Memory B cell (primary cell): ENCODE measurements at regions not wholly inside any gene's neighbourhood (a gene's known extent, or its start where the extent isn't known, plus 50 kb on each side); places are given as distances from the start of the nearest gene placed in this dataset.

ENCODE experiments used
- ATAC-seq: fragments of 150-1000 bp; cut with Tn5 transposase; 2 replicates; pipeline ENCODE4 v1.10.0; 2021; ENCODE audit warnings: low read depth, mild to moderate bottlenecking, moderate library complexity
- DNase-seq, 2 donors: peaks; one replicate each; pipeline ENCODE4 v3.0.0; 2022; ENCODE audit warnings: low spot score in 2 of 2
- H3K27ac Mint-ChIP-seq: one replicate; pipeline ENCODE4 v1.8.0; 2022; ENCODE audit warnings: mild to moderate bottlenecking, moderate library complexity, mixed read lengths
- H3K27me3 Mint-ChIP-seq: one replicate; pipeline ENCODE4 v1.8.0; 2022; ENCODE audit warnings: mixed read lengths
- H3K36me3 Mint-ChIP-seq: one replicate; pipeline ENCODE4 v1.8.0; 2022; ENCODE audit warnings: mild to moderate bottlenecking, mixed read lengths
- H3K4me1 Mint-ChIP-seq: one replicate; pipeline ENCODE4 v1.8.0; 2022; ENCODE audit warnings: mixed read lengths
- H3K4me3 Mint-ChIP-seq: one replicate; pipeline ENCODE4 v1.8.0; 2022; ENCODE audit warnings: mild to moderate bottlenecking, moderate library complexity, mixed read lengths
- H3K9me3 Mint-ChIP-seq: one replicate; pipeline ENCODE4 v1.8.0; 2022; ENCODE audit warnings: mixed read lengths

GRCh38 chr13:48158290-48158689, 63.4 kb upstream of the MED4 start:
- H3K27ac Mint-ChIP-seq, result no peak overlapping the region
- H3K4me3 Mint-ChIP-seq, result no peak overlapping the region
- no peaks in the 10 kb centered on the region for H3K36me3 Mint-ChIP-seq
- no peaks in the 10 kb centered on the region for H3K27me3 Mint-ChIP-seq
- ATAC-seq (peak; percentile 45), DNase-seq (no peak)
- peaks cover 12% of the 10 kb centered on the region for H3K4me1 Mint-ChIP-seq
- H3K9me3 Mint-ChIP-seq, result no peaks in the 10 kb centered on the region

- no peaks in the 10 kb centered on the region for H3K9me3 Mint-ChIP-seq
Observed at GRCh38 chr13:48156466-48156865, 61.6 kb upstream of the MED4 start.

GRCh38 chr13:48155848-48156247, 60.9 kb upstream of the MED4 start:
- Mint-ChIP-seq H3K36me3 (no peaks in the 10 kb centered on the region), H3K27ac (no peak overlapping the region), H3K4me3 (no peak overlapping the region), H3K9me3 (no peaks in the 10 kb centered on the region), H3K4me1 (peaks cover 22% of the 10 kb centered on the region), H3K27me3 (no peaks in the 10 kb centered on the region)
- DNase-seq (no peak), ATAC-seq (peak; percentile 17)

More at GRCh38 chr13:48156466-48156865, 61.6 kb upstream of the MED4 start:
- peak overlapping the region; percentile 19 for H3K4me3 Mint-ChIP-seq
- ATAC-seq (peak; percentile 82), DNase-seq (peak in 1 of 2 donors; percentile 18)
- H3K4me1 Mint-ChIP-seq, result peaks cover 19% of the 10 kb centered on the region
- H3K36me3 Mint-ChIP-seq, result no peaks in the 10 kb centered on the region
- peak overlapping the region; percentile 39 for H3K27ac Mint-ChIP-seq
- no peaks in the 10 kb centered on the region for H3K27me3 Mint-ChIP-seq

GRCh38 chr13:48154671-48155070, 59.8 kb upstream of the MED4 start:
- peaks cover 23% of the 10 kb centered on the region for H3K4me1 Mint-ChIP-seq
- H3K4me3 Mint-ChIP-seq, result no peak overlapping the region
- H3K36me3 Mint-ChIP-seq, result no peaks in the 10 kb centered on the region
- ATAC-seq, result no peak
- DNase-seq, result no peak
- H3K9me3 Mint-ChIP-seq, result no peaks in the 10 kb centered on the region
- no peak overlapping the region for H3K27ac Mint-ChIP-seq
- H3K27me3 Mint-ChIP-seq, result no peaks in the 10 kb centered on the region

- no peak for DNase-seq
- Mint-ChIP-seq H3K9me3 (no peaks in the 10 kb centered on the region), H3K27ac (no peak overlapping the region), H3K4me1 (peaks cover 23% of the 10 kb centered on the region), H3K36me3 (no peaks in the 10 kb centered on the region), H3K4me3 (no peak overlapping the region), H3K27me3 (no peaks in the 10 kb centered on the region)
- ATAC-seq, result no peak
Observed at GRCh38 chr13:48153186-48153585, 58.3 kb upstream of the MED4 start.

DNA sequence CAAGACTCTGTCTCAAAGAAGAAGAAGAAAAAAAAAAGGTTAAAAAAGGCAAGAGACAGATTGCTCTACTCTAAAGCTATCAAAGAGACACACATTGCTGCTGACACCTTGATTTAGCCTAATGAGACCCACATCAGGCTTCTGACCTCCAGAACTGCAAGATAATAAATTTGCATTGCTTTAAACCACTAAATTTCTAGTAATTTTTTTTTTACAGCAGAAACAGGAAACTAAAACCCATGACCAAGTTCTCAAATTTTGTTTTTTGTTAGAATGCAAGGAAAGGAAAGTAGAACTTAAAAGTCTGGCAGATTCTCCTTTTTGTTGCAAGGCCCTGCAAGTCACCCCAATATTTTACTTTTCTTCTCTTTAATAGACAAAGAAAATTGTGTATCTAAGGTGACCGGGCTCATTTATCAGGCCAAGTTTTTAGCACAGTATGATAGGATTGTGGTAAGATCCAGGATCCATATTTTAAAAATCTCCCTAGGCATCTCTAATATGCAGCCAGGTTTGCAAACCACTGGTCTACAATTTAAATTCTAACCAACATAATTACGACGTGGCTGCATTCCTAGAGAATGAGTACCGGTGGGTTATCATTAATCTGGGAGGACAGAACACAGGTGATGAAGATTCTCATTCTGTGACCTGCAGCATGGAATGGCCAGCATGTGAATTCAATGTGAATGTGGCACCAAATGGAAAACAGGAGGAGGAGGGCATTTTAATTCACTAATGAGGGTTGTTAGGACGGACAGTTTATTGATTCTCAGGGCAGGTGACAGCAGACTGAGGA, 56.7 kb upstream of the MED4 start:
- Mint-ChIP-seq H3K27me3 (no peaks in the 10 kb centered on the region), H3K4me1 (peaks cover 23% of the 10 kb centered on the region), H3K9me3 (no peaks in the 10 kb centered on the region), H3K4me3 (peak overlapping the region; percentile 27), H3K27ac (peak overlapping the region; percentile 66), H3K36me3 (no peaks in the 10 kb centered on the region)
- ATAC-seq (peak; percentile 87), DNase-seq (peak in 1 of 2 donors; percentile 25)

GRCh38 chr13:48148454-48148853, 53.5 kb upstream of the MED4 start:
- H3K4me1 Mint-ChIP-seq, result peaks cover 28% of the 10 kb centered on the region
- no peak overlapping the region for H3K4me3 Mint-ChIP-seq

DNA sequence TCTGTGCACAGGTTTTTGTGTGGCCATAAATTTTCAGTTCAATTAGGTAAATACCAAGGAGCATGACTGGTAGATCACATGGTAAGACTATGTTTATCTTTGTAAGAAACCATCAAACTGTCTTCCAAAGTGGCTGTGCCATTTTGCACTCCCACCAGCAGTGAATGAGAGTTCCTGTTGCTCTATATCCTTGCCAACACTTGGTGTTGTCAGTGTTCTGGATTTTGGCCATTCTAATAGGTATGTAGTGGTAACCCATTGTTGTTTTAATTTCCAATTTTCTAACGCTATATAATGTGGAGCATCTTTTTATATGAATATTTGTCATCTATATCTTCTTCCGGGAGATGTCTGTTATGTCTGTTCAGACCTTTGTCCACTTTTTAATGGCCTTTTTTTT, 51.7 kb upstream of the MED4 start:
- no peak for ATAC-seq
- no peaks in the 10 kb centered on the region for H3K9me3 Mint-ChIP-seq

More at GRCh38 chr13:48148454-48148853, 53.5 kb upstream of the MED4 start:
- ATAC-seq, result no peak
- Mint-ChIP-seq H3K9me3 (no peaks in the 10 kb centered on the region), H3K27me3 (no peaks in the 10 kb centered on the region), H3K27ac (no peak overlapping the region), H3K36me3 (no peaks in the 10 kb centered on the region)
- DNase-seq, result no peak

DNA sequence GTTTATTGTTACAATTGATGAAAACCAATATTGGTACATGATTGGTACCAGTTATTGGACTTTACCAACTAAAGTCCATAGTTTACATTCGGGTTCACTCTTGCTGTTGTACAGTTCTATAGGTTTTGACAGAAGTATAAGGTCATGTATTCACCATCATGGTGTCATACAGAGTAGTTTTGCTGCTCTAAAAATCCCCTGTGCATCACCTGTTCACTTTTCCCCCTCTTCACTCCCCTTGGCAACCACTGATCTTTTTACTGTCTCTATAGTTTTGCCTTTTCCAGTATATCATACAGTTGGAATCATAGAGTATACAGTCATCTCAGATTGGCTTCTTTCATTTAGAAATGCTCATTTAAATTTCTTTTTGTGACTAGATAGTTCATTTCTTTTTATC, 51.2 kb upstream of the MED4 start:
- Mint-ChIP-seq H3K36me3 (no peaks in the 10 kb centered on the region), H3K9me3 (no peaks in the 10 kb centered on the region), H3K4me3 (no peak overlapping the region), H3K4me1 (peaks cover 22% of the 10 kb centered on the region), H3K27me3 (no peaks in the 10 kb centered on the region), H3K27ac (no peak overlapping the region)
- ATAC-seq (no peak), DNase-seq (no peak)

More for the DNA sequence above, 51.7 kb upstream of the MED4 start:
- Mint-ChIP-seq H3K27ac (no peak overlapping the region), H3K27me3 (no peaks in the 10 kb centered on the region), H3K4me3 (no peak overlapping the region), H3K4me1 (peaks cover 24% of the 10 kb centered on the region), H3K36me3 (no peaks in the 10 kb centered on the region)
- no peak for DNase-seq
